ENCODE measurements at regions not wholly inside any gene's neighbourhood (a gene's known extent, or its start where the extent isn't known, plus 50 kb on each side); places are given as distances from the start of the nearest gene placed in this dataset.

DNA sequence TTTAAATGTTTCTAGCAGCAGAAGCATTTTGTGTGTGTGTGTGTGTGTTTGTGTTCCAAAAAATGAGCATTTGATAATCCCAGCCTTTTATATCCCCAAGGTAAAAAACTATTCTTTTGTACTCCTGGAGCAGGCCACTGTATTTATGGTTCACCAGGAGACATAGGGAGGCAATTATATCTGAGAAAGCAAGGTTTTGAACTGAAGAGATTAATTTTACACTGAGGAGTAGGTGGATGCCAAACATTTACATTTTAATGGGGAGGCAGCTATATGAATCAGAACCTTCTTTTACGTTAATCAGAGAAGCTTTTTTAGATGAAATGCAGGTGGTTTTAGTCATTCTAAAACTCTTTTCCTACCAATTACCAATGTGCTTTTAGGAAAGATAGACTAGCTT, 1374.0 kb upstream of the TENM4 start:
- Histone ChIP-seq H3K27me3 (ENCODE audit: control insufficient read depth, low read length) (no peaks in the 10 kb centered on the region), H3K79me2 (ENCODE audit: control insufficient read depth, low read length) (no peaks in the 10 kb centered on the region), H3K9me2 (replicated peaks; ENCODE audit: control insufficient read depth, low read length) (no peaks in the 10 kb centered on the region), H3K4me1 (ENCODE audit: control insufficient read depth, low read length) (no peaks in the 10 kb centered on the region), H3K4me2 (ENCODE audit: low read length) (no peak overlapping the region), H3K27ac (ENCODE audit: low read depth, low read length) (no peak overlapping the region), H3K36me3 (ENCODE audit: control insufficient read depth, low read length) (no peaks in the 10 kb centered on the region), H3F3A (ENCODE audit: control insufficient read depth, insufficient read depth) (no peaks in the 10 kb centered on the region), H3K9me3 (ENCODE audit: control insufficient read depth, insufficient read depth, low read length) (no peaks in the 10 kb centered on the region), H4K20me1 (ENCODE audit: control insufficient read depth, insufficient read depth, low read depth, low read length) (no peaks in the 10 kb centered on the region), H3K4me3 (ENCODE audit: low read length) (no peak overlapping the region)
- TF ChIP-seq, protein P1, sequence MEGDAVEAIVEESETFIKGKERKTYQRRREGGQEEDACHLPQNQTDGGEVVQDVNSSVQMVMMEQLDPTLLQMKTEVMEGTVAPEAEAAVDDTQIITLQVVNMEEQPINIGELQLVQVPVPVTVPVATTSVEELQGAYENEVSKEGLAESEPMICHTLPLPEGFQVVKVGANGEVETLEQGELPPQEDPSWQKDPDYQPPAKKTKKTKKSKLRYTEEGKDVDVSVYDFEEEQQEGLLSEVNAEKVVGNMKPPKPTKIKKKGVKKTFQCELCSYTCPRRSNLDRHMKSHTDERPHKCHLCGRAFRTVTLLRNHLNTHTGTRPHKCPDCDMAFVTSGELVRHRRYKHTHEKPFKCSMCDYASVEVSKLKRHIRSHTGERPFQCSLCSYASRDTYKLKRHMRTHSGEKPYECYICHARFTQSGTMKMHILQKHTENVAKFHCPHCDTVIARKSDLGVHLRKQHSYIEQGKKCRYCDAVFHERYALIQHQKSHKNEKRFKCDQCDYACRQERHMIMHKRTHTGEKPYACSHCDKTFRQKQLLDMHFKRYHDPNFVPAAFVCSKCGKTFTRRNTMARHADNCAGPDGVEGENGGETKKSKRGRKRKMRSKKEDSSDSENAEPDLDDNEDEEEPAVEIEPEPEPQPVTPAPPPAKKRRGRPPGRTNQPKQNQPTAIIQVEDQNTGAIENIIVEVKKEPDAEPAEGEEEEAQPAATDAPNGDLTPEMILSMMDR (IDR thresholded peaks at IDR 0.05; ENCODE audit: low read depth, low read length, poor library complexity, severe bottlenecking) = no peak
- no peak for TF ChIP-seq EZH2phosphoT487 (IDR thresholded peaks at IDR 0.05; ENCODE audit: borderline replicate concordance, low read length)

DNA sequence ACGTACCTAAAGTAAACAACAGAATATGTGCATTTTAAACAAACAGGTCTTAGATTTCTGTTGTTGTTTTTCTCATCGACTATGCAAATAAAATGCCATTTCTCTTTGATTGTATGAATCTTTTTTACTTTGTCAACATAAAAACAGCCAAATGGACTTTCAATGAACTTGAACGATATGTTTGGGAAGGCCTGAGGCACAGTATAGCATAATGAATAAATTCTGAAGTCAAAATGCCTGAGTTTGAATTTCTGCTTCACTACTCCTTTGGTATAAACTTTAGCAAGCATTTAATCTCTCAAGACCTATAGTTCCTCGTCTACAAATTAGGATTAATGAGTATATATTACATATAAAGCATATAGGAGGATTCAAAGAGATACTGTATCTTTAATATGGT, 1369.9 kb upstream of the TENM4 start:
- Histone ChIP-seq H3K36me3 (ENCODE audit: control insufficient read depth, low read length) (no peaks in the 10 kb centered on the region), H3K79me2 (ENCODE audit: control insufficient read depth, low read length) (no peaks in the 10 kb centered on the region), H4K20me1 (ENCODE audit: control insufficient read depth, insufficient read depth, low read depth, low read length) (no peaks in the 10 kb centered on the region)

DNA sequence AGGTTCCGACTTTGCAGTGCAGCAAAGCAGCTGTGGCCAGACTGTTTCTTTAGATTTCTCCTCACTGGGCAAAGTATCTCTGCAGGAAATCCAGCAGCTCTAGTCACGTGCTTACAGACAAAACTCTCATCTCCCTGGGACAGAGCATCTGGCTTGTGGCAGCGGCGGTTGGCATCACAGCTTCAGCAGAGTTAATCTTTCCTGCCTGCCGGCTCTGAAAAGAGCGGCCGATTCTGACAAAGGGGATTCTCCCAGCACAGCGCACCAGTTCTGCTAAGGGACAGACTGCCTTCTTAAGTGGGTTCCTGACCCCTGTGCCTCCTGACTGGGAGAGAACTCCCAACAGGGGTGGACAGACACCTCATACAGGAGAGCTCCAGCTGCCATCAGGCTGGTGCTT, 1357.3 kb upstream of the TENM4 start:
- Histone ChIP-seq H3K4me1 (ENCODE audit: control insufficient read depth, low read length) (no peaks in the 10 kb centered on the region), H3K79me2 (ENCODE audit: control insufficient read depth, low read length) (no peaks in the 10 kb centered on the region), H3K4me2 (ENCODE audit: low read length) (no peak overlapping the region), H3K9me2 (replicated peaks; ENCODE audit: control insufficient read depth, low read length) (no peaks in the 10 kb centered on the region), H3K27me3 (ENCODE audit: control insufficient read depth, low read length) (no peaks in the 10 kb centered on the region), H3K36me3 (ENCODE audit: control insufficient read depth, low read length) (no peaks in the 10 kb centered on the region), H3F3A (ENCODE audit: control insufficient read depth, insufficient read depth) (no peaks in the 10 kb centered on the region), H3K9me3 (ENCODE audit: control insufficient read depth, insufficient read depth, low read length) (no peaks in the 10 kb centered on the region; the same call in 1 of the 2 replicates), H3K4me3 (ENCODE audit: low read length) (no peak overlapping the region), H4K20me1 (ENCODE audit: control insufficient read depth, insufficient read depth, low read depth, low read length) (no peaks in the 10 kb centered on the region), H3K27ac (ENCODE audit: low read depth, low read length) (no peak overlapping the region)
- no peak for TF ChIP-seq EZH2phosphoT487 (IDR thresholded peaks at IDR 0.05; ENCODE audit: borderline replicate concordance, low read length)

More for the DNA sequence above, 1369.9 kb upstream of the TENM4 start:
- H3K4me3 ChIP-seq (ENCODE audit: low read length) = no peak overlapping the region
- H3K4me2 ChIP-seq (ENCODE audit: low read length) = no peak overlapping the region
- no peaks in the 10 kb centered on the region for H3K9me2 ChIP-seq (replicated peaks; ENCODE audit: control insufficient read depth, low read length)
- no peak for TF ChIP-seq EZH2phosphoT487 (IDR thresholded peaks at IDR 0.05; ENCODE audit: borderline replicate concordance, low read length)
- TF ChIP-seq, protein P1 (IDR thresholded peaks at IDR 0.05; ENCODE audit: low read depth, low read length, poor library complexity, severe bottlenecking) = no peak
- H3K27ac ChIP-seq (ENCODE audit: low read depth, low read length) = no peak overlapping the region
- no peaks in the 10 kb centered on the region for H3F3A ChIP-seq (ENCODE audit: control insufficient read depth, insufficient read depth)
- H3K4me1 ChIP-seq (ENCODE audit: control insufficient read depth, low read length) = no peaks in the 10 kb centered on the region
- no peaks in the 10 kb centered on the region for H3K9me3 ChIP-seq (ENCODE audit: control insufficient read depth, insufficient read depth, low read length)
- no peaks in the 10 kb centered on the region for H3K27me3 ChIP-seq (ENCODE audit: control insufficient read depth, low read length)

DNA sequence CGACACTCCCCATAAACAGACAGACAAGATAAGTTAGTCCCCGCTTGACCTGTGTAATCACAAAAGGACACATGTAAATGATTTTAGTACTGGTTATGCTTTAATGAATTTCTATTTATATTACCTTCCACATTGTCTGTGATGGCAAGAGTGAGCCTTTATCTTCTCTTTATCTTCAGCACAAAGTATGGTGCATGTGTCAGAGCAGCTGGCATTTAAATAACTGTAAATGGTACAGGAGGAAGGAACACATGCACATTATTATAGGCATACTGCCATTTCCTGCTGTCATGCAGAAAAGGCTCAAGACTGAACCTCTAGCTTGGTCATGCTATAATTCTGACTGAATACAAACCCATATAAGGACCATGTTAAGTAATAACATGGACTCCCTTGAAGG, 1342.7 kb upstream of the TENM4 start:
- Histone ChIP-seq H3K9me2 (replicated peaks; ENCODE audit: control insufficient read depth, low read length) (no peaks in the 10 kb centered on the region), H3K4me1 (ENCODE audit: control insufficient read depth, low read length) (no peaks in the 10 kb centered on the region), H3K36me3 (ENCODE audit: control insufficient read depth, low read length) (no peaks in the 10 kb centered on the region), H3K4me2 (ENCODE audit: low read length) (no peak overlapping the region), H3K27ac (ENCODE audit: low read depth, low read length) (no peak overlapping the region), H3K79me2 (ENCODE audit: control insufficient read depth, low read length) (no peaks in the 10 kb centered on the region), H3K27me3 (ENCODE audit: control insufficient read depth, low read length) (no peaks in the 10 kb centered on the region), H3F3A (ENCODE audit: control insufficient read depth, insufficient read depth) (no peaks in the 10 kb centered on the region), H3K4me3 (ENCODE audit: low read length) (no peak overlapping the region), H4K20me1 (ENCODE audit: control insufficient read depth, insufficient read depth, low read depth, low read length) (no peaks in the 10 kb centered on the region), H3K9me3 (ENCODE audit: control insufficient read depth, insufficient read depth, low read length) (no peaks in the 10 kb centered on the region)
- TF ChIP-seq EZH2phosphoT487 (IDR thresholded peaks at IDR 0.05; ENCODE audit: borderline replicate concordance, low read length) = no peak
- TF ChIP-seq, protein P1 (IDR thresholded peaks at IDR 0.05; ENCODE audit: low read depth, low read length, poor library complexity, severe bottlenecking) = no peak
